HG02642 (cell line): ENCODE measurements at regions not wholly inside any gene's neighbourhood (a gene's known extent, or its start where the extent isn't known, plus 50 kb on each side); places are given as distances from the start of the nearest gene placed in this dataset.
"Not testable (repeated sequence)": the region's sequence is repeated elsewhere in the genome, so short reads cannot be mapped to it uniquely, and the experiment has no call there.

Source experiments
- ATAC-seq: cut with Tn5 transposase; IDR thresholded peaks from one replicate; pipeline ENCODE4 v1.9.1; 2021; ENCODE audit warnings: mild to moderate bottlenecking; ENCODE audit not compliant: unreplicated experiment, poor library complexity

GRCh38 chr13:100788540-100788939 lies 113.9 kb upstream of the TMTC4 start:
- ATAC-seq = no peak

GRCh38 chr13:100787899-100788298 lies 113.3 kb upstream of the TMTC4 start:
- ATAC-seq = no peak

- ATAC-seq = not testable (repeated sequence)
Observed at GRCh38 chr13:100776686-100777085, 102.1 kb upstream of the TMTC4 start.

- ATAC-seq = no peak
Observed at GRCh38 chr13:100773923-100774663, 99.5 kb upstream of the TMTC4 start.

- no peak for ATAC-seq
Observed at GRCh38 chr13:100773429-100773828, 98.8 kb upstream of the TMTC4 start.

GRCh38 chr13:100767192-100767591 lies 92.6 kb upstream of the TMTC4 start:
- no peak for ATAC-seq

GRCh38 chr13:100766570-100766969 lies 92.0 kb upstream of the TMTC4 start:
- ATAC-seq = not testable (repeated sequence)

- ATAC-seq = no peak
Observed at GRCh38 chr13:100764937-100765336, 90.3 kb upstream of the TMTC4 start.

- ATAC-seq = not testable (repeated sequence)
Observed at GRCh38 chr13:100762126-100762525, 87.5 kb upstream of the TMTC4 start.

GRCh38 chr13:100755891-100756290 lies 81.3 kb upstream of the TMTC4 start:
- ATAC-seq = no peak

- ATAC-seq = no peak
Observed at GRCh38 chr13:100754459-100754858, 79.9 kb upstream of the TMTC4 start.

- ATAC-seq = no peak
Observed at GRCh38 chr13:100753376-100753775, 78.8 kb upstream of the TMTC4 start.

- no peak for ATAC-seq
Observed at GRCh38 chr13:100751826-100752225, 77.2 kb upstream of the TMTC4 start.

GRCh38 chr13:100746953-100747683 lies 72.5 kb upstream of the TMTC4 start:
- ATAC-seq = no peak

- ATAC-seq = no peak
Observed at GRCh38 chr13:100738176-100738855, 63.7 kb upstream of the TMTC4 start.

GRCh38 chr13:100735494-100735893 lies 60.9 kb upstream of the TMTC4 start:
- ATAC-seq = no peak

GRCh38 chr13:100734194-100734720 lies 59.7 kb upstream of the TMTC4 start:
- ATAC-seq = no peak

GRCh38 chr13:100733261-100733660 lies 58.7 kb upstream of the TMTC4 start:
- ATAC-seq = no peak

GRCh38 chr13:100728201-100728600 lies 53.6 kb upstream of the TMTC4 start:
- no peak for ATAC-seq

GRCh38 chr13:100725472-100725871 lies 50.9 kb upstream of the TMTC4 start:
- no peak for ATAC-seq

- no peak for ATAC-seq
Observed at GRCh38 chr13:100724568-100724967, 50.0 kb upstream of the TMTC4 start.
